NCI-H1105 (cell line): ENCODE measurements at regions not wholly inside any gene's neighbourhood (a gene's known extent, or its start where the extent isn't known, plus 50 kb on each side); places are given as distances from the start of the nearest gene placed in this dataset.

Experiments used
- DNase-seq: peaks from one replicate; lab custom pipeline; 2025; lab: John Stamatoyannopoulos, UW

DNA sequence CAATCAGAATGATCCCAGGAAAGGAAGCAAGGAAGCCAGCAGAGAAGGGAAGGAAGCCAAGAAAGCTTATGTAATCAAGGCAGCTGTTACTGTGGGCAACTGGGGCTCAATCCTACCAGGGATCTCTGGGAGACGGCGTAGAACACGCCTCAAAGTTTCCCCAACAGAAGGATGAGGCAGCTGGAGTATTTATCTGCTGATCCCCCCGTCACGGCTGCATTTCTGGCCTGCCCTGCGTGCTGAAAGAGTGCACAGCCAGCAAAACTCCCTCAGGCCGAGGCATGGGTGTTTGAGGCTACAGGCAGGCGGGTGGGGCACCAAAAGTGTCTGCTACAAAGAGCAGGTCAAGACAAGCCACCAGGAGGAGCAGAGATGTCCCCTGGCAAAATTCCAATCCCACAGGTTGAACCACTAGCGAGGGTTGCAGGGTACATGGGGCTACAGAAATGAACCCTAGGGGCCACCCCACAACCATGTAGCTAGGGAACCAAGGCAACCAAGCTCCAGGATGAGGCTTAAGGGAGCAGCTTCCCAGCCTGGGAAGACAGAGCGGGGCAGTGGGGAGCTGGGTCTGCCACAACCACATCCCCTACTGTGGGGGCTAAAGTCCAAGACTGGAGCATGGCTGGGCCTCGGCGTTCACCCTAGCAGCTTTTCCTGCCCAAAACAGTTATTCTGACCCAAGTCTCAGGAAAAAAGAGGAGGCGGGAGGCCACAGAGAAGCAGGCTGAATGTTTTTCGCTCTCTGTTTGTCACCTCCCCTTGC, 113.4 kb downstream of the BCOR start:
- no peak for DNase-seq

DNA sequence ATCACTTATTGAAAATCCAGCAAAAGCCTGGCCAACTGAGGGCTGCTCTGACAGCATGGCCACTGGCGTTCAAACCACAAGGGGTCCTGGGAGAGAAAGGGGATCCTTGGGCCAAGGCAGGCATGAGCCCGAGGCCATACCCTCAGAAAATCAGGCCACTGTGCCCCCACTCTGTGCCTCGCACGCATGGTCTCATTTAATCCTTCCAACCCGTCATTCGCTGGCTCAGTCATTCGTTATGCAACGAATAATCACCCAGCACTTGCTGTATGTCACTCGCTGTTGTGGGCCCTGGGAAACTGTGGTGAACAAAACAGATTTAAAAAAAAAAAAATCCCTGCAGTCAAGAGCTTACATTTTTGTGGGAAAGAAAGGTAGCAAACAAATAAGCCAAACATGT, 112.7 kb downstream of the BCOR start:
- DNase-seq, result no peak

- DNase-seq, result no peak
Measured at GRCh38 chrX:39985551-39985950, 112.2 kb downstream of the BCOR start.

GRCh38 chrX:39988496-39988895, 109.3 kb downstream of the BCOR start:
- DNase-seq, result no peak

DNA sequence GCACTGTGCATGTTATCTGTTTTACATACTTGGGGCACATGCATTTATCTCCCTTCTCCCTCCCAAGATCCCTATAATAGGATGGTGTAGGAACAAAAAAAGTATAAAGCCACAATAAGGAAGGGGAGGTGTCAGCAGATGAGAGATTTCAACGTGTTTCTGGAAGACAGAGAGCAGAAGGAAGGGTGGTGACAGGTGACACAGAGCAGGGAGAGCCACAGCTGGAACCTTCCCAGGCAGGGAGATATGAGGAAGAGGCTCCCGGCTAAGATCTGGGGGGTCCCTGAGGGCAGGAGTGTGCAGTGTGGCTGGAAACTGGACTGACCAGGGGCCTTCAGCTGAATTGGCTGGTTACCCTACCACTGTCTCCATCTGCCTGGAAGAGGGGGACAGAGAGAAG, 107.4 kb downstream of the BCOR start:
- DNase-seq, result no peak

- no peak for DNase-seq
Measured at GRCh38 chrX:39992300-39992699, 105.5 kb downstream of the BCOR start.

DNA sequence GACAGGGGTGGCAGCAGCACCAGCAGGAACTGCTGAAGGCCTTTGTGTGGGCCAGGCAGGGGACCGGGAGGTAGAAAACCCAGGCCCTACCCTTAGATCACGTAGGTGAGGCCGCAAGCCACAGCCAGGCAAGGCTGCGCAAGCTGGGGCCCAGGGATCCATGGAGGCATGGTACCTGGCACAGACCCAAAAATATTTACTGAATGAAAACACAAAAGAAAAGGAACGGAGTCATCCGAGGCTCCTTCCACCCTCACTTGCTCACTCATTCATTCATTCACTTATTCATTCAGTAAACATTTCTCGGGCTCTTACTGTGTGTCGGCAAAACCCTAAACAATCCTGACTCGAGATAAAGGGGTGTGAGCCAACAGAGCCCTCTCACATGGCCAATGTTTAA, 102.3 kb downstream of the BCOR start:
- no peak for DNase-seq

DNA sequence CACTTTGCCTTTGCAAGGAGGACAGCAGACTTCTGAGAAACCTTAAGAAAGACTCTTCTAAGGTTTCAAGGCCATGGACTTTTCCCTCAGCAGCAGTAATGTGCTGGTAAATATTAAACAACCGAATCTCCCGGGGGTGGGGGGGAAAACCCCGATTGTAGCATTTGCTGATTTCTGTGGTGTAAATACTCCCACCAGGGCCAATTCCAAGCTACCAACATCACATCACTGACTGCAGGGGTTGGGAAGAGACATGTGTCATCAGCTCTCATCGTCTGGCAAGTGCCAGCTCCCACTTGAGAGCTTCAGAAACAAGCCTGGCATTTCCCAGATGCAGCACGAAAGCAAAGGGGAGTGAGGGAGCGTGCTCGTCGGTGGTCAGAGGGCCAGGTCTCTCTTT, 101.2 kb downstream of the BCOR start:
- DNase-seq, result no peak

DNA sequence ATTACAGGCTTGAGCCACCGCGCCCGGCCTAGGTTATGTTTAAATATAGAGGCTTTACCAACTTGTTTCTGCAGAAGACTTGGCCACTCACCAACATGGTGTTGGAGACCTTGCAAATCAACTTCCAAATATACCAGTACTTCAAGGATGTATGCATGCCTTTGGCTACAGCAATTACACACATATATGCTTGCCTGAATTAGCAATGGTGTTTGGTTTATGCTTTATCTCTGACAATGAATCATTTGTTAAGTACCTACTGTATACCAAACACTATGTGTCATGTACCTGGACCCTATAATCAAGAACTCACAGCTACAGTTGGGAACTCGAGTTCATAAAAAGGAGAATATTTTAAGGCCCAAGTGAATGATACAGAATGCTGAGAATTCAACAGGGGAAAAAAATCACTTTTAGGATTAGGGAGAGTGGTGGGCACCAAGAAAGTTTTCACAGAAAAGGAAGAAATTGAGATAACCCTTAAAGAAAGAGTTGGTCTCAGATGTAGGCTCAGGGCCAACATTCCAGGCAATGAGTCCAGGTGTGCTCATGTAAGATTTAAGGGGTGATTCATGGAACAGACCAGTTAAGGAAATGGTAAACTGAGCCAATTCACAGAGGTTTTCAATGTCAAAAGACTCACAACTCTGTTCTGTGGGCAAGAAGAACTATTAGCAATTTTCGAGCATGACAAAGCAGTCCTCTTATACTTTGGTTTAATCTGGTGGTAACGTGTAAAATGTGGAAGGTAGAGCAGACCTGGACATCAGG, 98.9 kb downstream of the BCOR start:
- DNase-seq, result no peak
